H1 (cell line): ENCODE measurements at regions not wholly inside any gene's neighbourhood (a gene's known extent, or its start where the extent isn't known, plus 50 kb on each side); places are given as distances from the start of the nearest gene placed in this dataset.

Experiments used
- CTCF ChIA-PET: fragments of 300-600 bp; sonication (Branson Sonifier 250); formaldehyde crosslinking; loops from one replicate; lab custom pipeline; 2021; ENCODE audit not compliant: partially characterized antibody; lab: Charles Lee
- POLR2A ChIA-PET: fragments of 300-600 bp; sonication (Branson Sonifier 250); formaldehyde crosslinking; loops from one replicate; lab custom pipeline; 2021; ENCODE audit warnings: inconsistent platforms; ENCODE audit not compliant: partially characterized antibody; lab: Charles Lee
- DNase-seq, 2 experiments: peaks; one replicate each; pipeline versions ENCODE4 v3.0.0 to v3.0.0-alpha.2; 2010 to 2022; ENCODE audit warnings: low spot score in 2 of 2, low read depth in 1 of 2, mixed read lengths in 1 of 2
- FAIRE-seq: peaks from 2 replicates; lab custom pipeline; 2011; peaks lifted over from hg19 to GRCh38; lab: Jason Lieb, UNC
- H2AFZ ChIP-seq: 2 replicates; pipeline ENCODE4 v1.8.1; 2012; ENCODE audit warnings: low read length, inconsistent platforms
- H2AK5ac ChIP-seq: 2 replicates; pipeline ENCODE4 v1.6.1; 2013; ENCODE audit warnings: low read depth, low read length
- H2BK120ac ChIP-seq: replicated peaks from 2 replicates; pipeline ENCODE3; 2013; ENCODE audit warnings: low read depth, low read length, inconsistent platforms
- H2BK12ac ChIP-seq: 2 replicates; pipeline ENCODE4 v1.6.1; 2013; ENCODE audit warnings: low read depth, low read length
- H2BK15ac ChIP-seq: 2 replicates; pipeline ENCODE4 v1.6.1; 2013; ENCODE audit warnings: low read length
- H2BK20ac ChIP-seq: 2 replicates; pipeline ENCODE4 v1.6.1; 2013; ENCODE audit warnings: low read length
- H2BK5ac ChIP-seq: 2 replicates; pipeline ENCODE4 v1.6.1; 2013; ENCODE audit warnings: low read depth, low read length
- H3K14ac ChIP-seq: 2 replicates; pipeline ENCODE4 v1.6.1; 2013; ENCODE audit warnings: inconsistent platforms; ENCODE audit not compliant: insufficient read length
- H3K18ac ChIP-seq: 2 replicates; pipeline ENCODE4 v1.6.1; 2013; ENCODE audit warnings: low read length; ENCODE audit errors: extremely low read depth
- H3K23ac ChIP-seq: 2 replicates; pipeline ENCODE4 v1.6.1; 2013; ENCODE audit warnings: inconsistent platforms; ENCODE audit not compliant: insufficient read length
- H3K23me2 ChIP-seq: 2 replicates; pipeline ENCODE4 v1.6.1; 2013; ENCODE audit warnings: low read depth, low read length
- H3K27ac ChIP-seq: 2 replicates; pipeline ENCODE4 v1.6.1; 2011; ENCODE audit warnings: low read depth, low read length, inconsistent platforms
- H3K27me3 ChIP-seq, 4 experiments: replicated peaks in 1 of 4; 1 replicate in 1 of 4; 2 replicates in 3 of 4; pipeline versions ENCODE4 v1.6.1 to v1.8.1; 2011 to 2013; ENCODE audit warnings: low read length in 3 of 4, mild to moderate bottlenecking in 3 of 4, inconsistent platforms in 2 of 4, mixed read lengths in 2 of 4, moderate library complexity in 1 of 4; ENCODE audit not compliant: control insufficient read depth in 3 of 4, insufficient read depth in 3 of 4; ENCODE audit errors: extremely low read depth in 1 of 4
- H3K36me3 ChIP-seq, 4 experiments: 2 replicates each; pipeline versions ENCODE4 v1.6.1 to v1.8.1; 2011 to 2013; ENCODE audit warnings: mild to moderate bottlenecking in 4 of 4, low read length in 3 of 4, moderate library complexity in 2 of 4, control low read depth in 1 of 4, inconsistent platforms in 1 of 4; ENCODE audit not compliant: insufficient read depth in 4 of 4, control insufficient read depth in 2 of 4
- H3K4ac ChIP-seq: replicated peaks from 2 replicates; pipeline ENCODE3; 2013; ENCODE audit warnings: low read length, low read depth, mixed read lengths, inconsistent platforms; ENCODE audit not compliant: insufficient read length
- H3K4me1 ChIP-seq, 4 experiments: replicated peaks in 1 of 4; 1 replicate in 1 of 4; 2 replicates in 3 of 4; pipeline versions ENCODE4 v1.6.1 to v1.8.1; 2011 to 2013; ENCODE audit warnings: low read length in 3 of 4, inconsistent platforms in 2 of 4, mixed read lengths in 1 of 4; ENCODE audit not compliant: insufficient read depth in 4 of 4, control insufficient read depth in 3 of 4
- H3K4me2 ChIP-seq, 2 experiments: 2 replicates each; pipeline versions ENCODE4 v1.6.1 to v1.8.1; 2011 to 2013; ENCODE audit warnings: low read depth in 2 of 2, low read length in 2 of 2, control low read depth in 1 of 2, inconsistent platforms in 1 of 2, mild to moderate bottlenecking in 1 of 2; ENCODE audit not compliant: insufficient read depth in 1 of 2
- H3K4me3 ChIP-seq, 4 experiments: fragments of 200-600, 300-600 bp in 1 of 4; sonication (generic), shearing (Covaris generic), sonication (Bioruptor Twin) in 1 of 4; 2 replicates each; pipeline versions ENCODE4 v1.5.1 to v1.8.1; 2011 to 2016; ENCODE audit warnings: low read length in 4 of 4, low read depth in 3 of 4, control low read depth in 2 of 4, inconsistent platforms in 2 of 4, mild to moderate bottlenecking in 2 of 4, mixed read lengths in 1 of 4, moderate library complexity in 1 of 4; ENCODE audit not compliant: insufficient read depth in 2 of 4; ENCODE audit errors: extremely low read depth in 1 of 4
- H3K56ac ChIP-seq: replicated peaks from 2 replicates; pipeline ENCODE3; 2013; ENCODE audit warnings: low read depth, mild to moderate bottlenecking, mixed read lengths, low read length, inconsistent platforms; ENCODE audit not compliant: insufficient read length
- H3K79me1 ChIP-seq: 2 replicates; pipeline ENCODE4 v1.6.1; 2013; ENCODE audit warnings: low read depth, low read length, control low read depth
- H3K79me2 ChIP-seq, 2 experiments: 2 replicates each; pipeline versions ENCODE4 v1.6.1 to v1.8.1; 2012 to 2013; ENCODE audit warnings: low read length in 2 of 2, mild to moderate bottlenecking in 2 of 2, inconsistent platforms in 1 of 2; ENCODE audit not compliant: insufficient read depth in 2 of 2, control insufficient read depth in 1 of 2
- H3K9ac ChIP-seq, 4 experiments: replicated peaks in 1 of 4; 1 replicate in 1 of 4; 2 replicates in 3 of 4; pipeline versions ENCODE4 v1.6.1 to v1.8.1; 2011 to 2013; ENCODE audit warnings: low read depth in 3 of 4, low read length in 3 of 4, control low read depth in 2 of 4, mild to moderate bottlenecking in 2 of 4, moderate library complexity in 2 of 4, inconsistent platforms in 1 of 4; ENCODE audit errors: extremely low read depth in 1 of 4
- H3K9me3 ChIP-seq, 2 experiments: 2 replicates each; pipeline versions ENCODE4 v1.6.1 to v1.8.1; 2012 to 2013; ENCODE audit warnings: mild to moderate bottlenecking in 2 of 2, moderate library complexity in 2 of 2, control low read depth in 1 of 2, inconsistent platforms in 1 of 2, low read depth in 1 of 2, low read length in 1 of 2, mixed read lengths in 1 of 2; ENCODE audit not compliant: insufficient read depth in 2 of 2
- H4K20me1 ChIP-seq, 2 experiments: replicated peaks in 1 of 2; 2 replicates each; pipeline versions ENCODE3 to v1.8.1; 2011 to 2013; ENCODE audit warnings: inconsistent platforms in 2 of 2, low read length in 2 of 2, mild to moderate bottlenecking in 1 of 2; ENCODE audit not compliant: insufficient read depth in 2 of 2, control insufficient read depth in 1 of 2
- H4K5ac ChIP-seq: 2 replicates; pipeline ENCODE4 v1.6.1; 2013; ENCODE audit warnings: low read length, low read depth, mixed read lengths, inconsistent platforms; ENCODE audit not compliant: insufficient read length
- H4K8ac ChIP-seq: 2 replicates; pipeline ENCODE4 v1.8.0; 2013; ENCODE audit warnings: mild to moderate bottlenecking, moderate library complexity, low read length, inconsistent platforms; ENCODE audit not compliant: insufficient read depth; ENCODE audit errors: extremely low read depth
- H4K91ac ChIP-seq: replicated peaks from 2 replicates; pipeline ENCODE3; 2013; ENCODE audit warnings: low read length, mixed read lengths, inconsistent platforms; ENCODE audit not compliant: insufficient read length
- BCL11A ChIP-seq, 2 experiments: IDR thresholded peaks; one replicate each; pipeline ENCODE4 v1.6.1; 2011; ENCODE audit warnings: low read depth in 2 of 2, low read length in 2 of 2, mild to moderate bottlenecking in 2 of 2
- CREB1 ChIP-seq: IDR thresholded peaks from 2 replicates; pipeline ENCODE4 v1.6.1; 2012; ENCODE audit warnings: inconsistent platforms
- GABPA ChIP-seq: IDR thresholded peaks from 2 replicates; pipeline ENCODE4 v1.6.1; 2011; ENCODE audit warnings: mild to moderate bottlenecking, low read length, moderate library complexity, borderline replicate concordance; ENCODE audit not compliant: insufficient read depth
- SIRT6 ChIP-seq: IDR thresholded peaks from one replicate; pipeline ENCODE4 v1.7.1; 2012; ENCODE audit warnings: low read length, inconsistent platforms
- SP4 ChIP-seq: IDR thresholded peaks from 2 replicates; pipeline ENCODE4 v1.6.1; 2012; ENCODE audit warnings: low read length, inconsistent platforms
- WGBS, 2 experiments: shearing (Covaris generic) in 1 of 2; methylation state at CpG; one replicate each; pipeline versions ENCODE4 v1.1.6 to v1.1.7; 2013 to 2015; ENCODE audit warnings: low lambda C conversion rate in 2 of 2, mixed read lengths in 2 of 2, inconsistent platforms in 1 of 2, low coverage in 1 of 2, missing lambda C conversion rate in 1 of 2; ENCODE audit not compliant: insufficient replicate concordance in 2 of 2, insufficient coverage in 1 of 2, insufficient read length in 1 of 2; ENCODE audit errors: extremely low coverage in 1 of 2, missing lambda C conversion rate in 1 of 2; 5-methylcytosine and 5-hydroxymethylcytosine counted together
- TF ChIP-seq, protein P1 (sequence below): IDR thresholded peaks from 2 replicates; pipeline ENCODE4 v1.6.1; 2012; ENCODE audit warnings: inconsistent platforms

DNA sequence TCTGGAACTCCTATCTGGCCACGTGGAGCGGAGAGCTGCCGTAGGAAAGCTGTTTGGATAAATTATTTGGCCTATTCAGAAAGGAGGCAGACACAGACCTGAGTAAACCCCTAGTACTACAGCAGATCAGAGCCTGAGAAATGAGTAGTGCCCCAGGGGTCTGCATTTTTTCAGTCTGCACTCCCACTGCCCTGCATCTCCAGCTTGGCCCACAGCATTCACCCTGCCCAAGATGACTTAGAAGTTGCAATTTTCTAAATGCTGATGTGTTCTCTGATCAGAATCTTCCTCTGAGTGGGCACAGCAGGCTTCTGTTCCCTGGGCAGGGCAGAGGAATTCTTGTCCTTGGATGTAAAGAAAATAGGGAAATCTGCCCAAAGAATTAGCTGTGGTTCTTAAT lies 55.1 kb upstream of the PIK3CB start:
- H2AK5ac ChIP-seq = no peak overlapping the region
- TF ChIP-seq CREB1 (no peak), SP4 (no peak), BCL11A (IDR thresholded peaks at IDR 0.05; ENCODE audit: low read depth in 2 of 2, low read length in 2 of 2) (no peak), SIRT6 (no peak), GABPA (no peak)
- TF ChIP-seq, protein P1, sequence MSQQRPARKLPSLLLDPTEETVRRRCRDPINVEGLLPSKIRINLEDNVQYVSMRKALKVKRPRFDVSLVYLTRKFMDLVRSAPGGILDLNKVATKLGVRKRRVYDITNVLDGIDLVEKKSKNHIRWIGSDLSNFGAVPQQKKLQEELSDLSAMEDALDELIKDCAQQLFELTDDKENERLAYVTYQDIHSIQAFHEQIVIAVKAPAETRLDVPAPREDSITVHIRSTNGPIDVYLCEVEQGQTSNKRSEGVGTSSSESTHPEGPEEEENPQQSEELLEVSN = no peak
- H2BK20ac ChIP-seq = no peak overlapping the region
- 92% methylated on average over 3 of the region's 3 CpGs; no CpG with 5 or more reads in 1 of the 2 experiments for whole genome bisulfite sequencing, 2 experiments
- no peaks in the 10 kb centered on the region for H3K27me3 ChIP-seq
- no peaks in the 10 kb centered on the region for H3K4me1 ChIP-seq
- H4K20me1 ChIP-seq = no peaks in the 10 kb centered on the region
- H3K14ac ChIP-seq = no peak overlapping the region
- H2BK5ac ChIP-seq = no peak overlapping the region
- no peak overlapping the region for H4K91ac ChIP-seq
- H3K18ac ChIP-seq = no peak overlapping the region
- no peak overlapping the region for H3K4ac ChIP-seq
- no peak overlapping the region for H3K9ac ChIP-seq
- FAIRE-seq = no peak
- DNase-seq = no peak
- H3K79me1 ChIP-seq = no peaks in the 10 kb centered on the region
- no peaks in the 10 kb centered on the region for H3K79me2 ChIP-seq
- H3K4me2 ChIP-seq = no peak overlapping the region
- H2AFZ ChIP-seq = no peak overlapping the region
- H2BK12ac ChIP-seq = no peak overlapping the region
- H2BK15ac ChIP-seq = no peak overlapping the region
- CTCF ChIA-PET = interaction anchor here (0.7 to 1.9 kb wide), 5 partner anchors 9 to 295 kb away, joined by 3 to 6 read pairs (median 3); partner anchors contain the start of gene CEP70
- no peak overlapping the region for H3K56ac ChIP-seq
- H4K5ac ChIP-seq = no peak overlapping the region
- H3K9me3 ChIP-seq = no peaks in the 10 kb centered on the region
- H3K4me3 ChIP-seq = no peak overlapping the region
- H3K36me3 ChIP-seq = no peaks in the 10 kb centered on the region
- H4K8ac ChIP-seq = no peak overlapping the region
- POLR2A ChIA-PET = interaction anchor here (0.9 to 1.5 kb wide), 3 partner anchors 12 to 120 kb away, joined by 3 read pairs; no protein-coding TSS in a partner anchor
- no peaks in the 10 kb centered on the region; the same call in 1 of the 2 replicates for H3K23me2 ChIP-seq
- H3K23ac ChIP-seq = no peak overlapping the region
- H3K27ac ChIP-seq = no peak overlapping the region
- H2BK120ac ChIP-seq = no peak overlapping the region
